ENCODE measurements at regions not wholly inside any gene's neighbourhood (a gene's known extent, or its start where the extent isn't known, plus 50 kb on each side); places are given as distances from the start of the nearest gene placed in this dataset.

DNA sequence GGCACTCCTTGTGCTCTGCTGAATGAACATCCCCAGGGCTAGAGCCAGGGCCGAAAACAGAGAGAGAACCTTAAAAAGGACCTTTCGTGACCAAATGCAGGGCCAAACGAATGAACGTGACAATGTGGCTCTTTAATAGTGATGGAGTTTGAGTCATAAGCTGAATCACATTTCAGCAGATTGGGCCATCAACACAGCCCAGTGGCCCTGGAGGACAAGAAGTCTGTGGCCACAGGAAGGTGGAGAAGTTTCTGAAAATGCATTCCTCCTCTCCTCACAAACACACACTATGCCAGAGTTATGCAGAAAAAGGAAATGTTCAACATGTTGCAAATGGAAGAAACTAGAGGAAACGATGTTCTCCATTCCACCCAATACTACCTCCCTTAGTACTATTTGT is 415.8 kb downstream of the HRH4 start:
- no peak for DNase-seq (ENCODE audit: low read depth in 2 of 2, low spot score in 1 of 2)

DNA sequence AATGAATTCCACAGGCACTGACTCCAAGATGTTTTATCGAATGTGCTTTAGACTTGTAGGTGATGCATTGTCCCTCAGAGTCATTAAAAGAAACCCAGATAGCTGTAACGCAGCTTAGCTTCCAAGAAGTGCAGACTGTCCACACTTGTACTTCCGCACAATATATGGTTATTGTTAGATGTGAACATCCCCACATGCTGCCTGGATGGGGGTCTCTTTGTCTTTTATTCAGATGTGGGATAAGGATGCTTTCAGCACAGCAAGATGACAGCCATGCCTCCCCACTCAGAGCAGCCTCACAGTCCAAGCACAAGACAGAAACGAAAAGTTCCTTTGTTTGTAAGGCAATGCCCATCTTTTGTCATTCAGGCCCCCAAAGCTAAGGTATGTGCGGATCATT is 416.6 kb downstream of the HRH4 start:
- no peak for DNase-seq (ENCODE audit: low read depth in 2 of 2, low spot score in 1 of 2)

DNA sequence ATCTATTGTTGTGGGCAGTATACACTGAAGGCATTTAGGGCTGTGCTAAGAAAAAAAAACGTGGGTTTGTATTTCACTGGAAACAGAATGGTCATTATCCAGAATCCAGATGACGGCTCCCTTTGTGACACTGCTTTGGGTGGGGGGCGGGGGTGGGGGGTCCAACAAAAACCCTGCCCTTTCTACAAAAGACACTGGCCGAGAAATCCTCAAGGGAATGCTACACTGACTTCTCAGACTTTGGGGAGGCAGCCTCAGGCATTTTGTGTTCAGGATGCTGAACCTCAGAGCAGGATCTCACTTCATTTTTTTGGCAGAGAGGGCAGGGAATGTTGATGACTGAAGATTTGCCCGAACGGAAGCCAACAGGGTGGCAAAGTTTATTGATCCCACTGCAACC is 417.1 kb downstream of the HRH4 start:
- no peak for DNase-seq (ENCODE audit: low read depth in 2 of 2, low spot score in 1 of 2)

DNA sequence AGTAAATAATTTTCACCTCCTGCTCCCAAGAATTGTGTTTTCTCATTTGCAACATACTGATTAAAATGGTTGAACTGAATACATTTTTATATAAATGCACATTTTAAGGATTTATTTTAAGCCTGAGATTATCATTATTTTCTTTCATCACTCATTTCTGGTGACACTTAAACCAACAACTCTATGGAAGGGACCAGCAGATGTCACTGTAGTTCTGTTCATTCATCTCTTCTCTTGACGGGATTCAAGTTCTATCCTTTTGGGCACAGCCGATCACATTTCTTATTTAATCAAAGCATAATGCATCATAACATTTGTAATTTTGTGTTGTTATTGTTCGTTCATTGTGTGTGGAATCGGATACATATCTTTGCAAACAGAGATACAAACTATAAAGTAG is 417.9 kb downstream of the HRH4 start:
- DNase-seq (ENCODE audit: low read depth in 2 of 2, low spot score in 1 of 2), result no peak

DNA sequence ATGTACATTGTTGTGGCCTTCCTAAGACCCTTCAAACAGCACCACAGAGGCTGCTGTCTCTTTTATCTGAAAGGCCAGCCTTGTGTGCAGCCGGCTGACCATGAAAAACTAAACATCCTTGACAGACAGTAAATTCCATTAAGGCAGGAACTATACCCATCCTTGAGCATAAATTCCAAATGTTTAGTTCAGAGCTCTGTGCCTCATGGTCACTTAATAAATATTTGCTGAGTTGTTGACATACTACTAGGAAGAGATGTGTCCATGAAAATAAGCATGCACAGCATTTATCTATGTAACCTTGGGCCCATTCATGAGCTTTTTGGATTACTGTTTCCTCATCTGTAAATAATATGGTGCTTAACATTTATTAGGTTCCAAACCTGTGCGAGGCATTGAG is 424.8 kb downstream of the HRH4 start:
- no peak for DNase-seq (ENCODE audit: low read depth in 2 of 2, low spot score in 1 of 2)

DNA sequence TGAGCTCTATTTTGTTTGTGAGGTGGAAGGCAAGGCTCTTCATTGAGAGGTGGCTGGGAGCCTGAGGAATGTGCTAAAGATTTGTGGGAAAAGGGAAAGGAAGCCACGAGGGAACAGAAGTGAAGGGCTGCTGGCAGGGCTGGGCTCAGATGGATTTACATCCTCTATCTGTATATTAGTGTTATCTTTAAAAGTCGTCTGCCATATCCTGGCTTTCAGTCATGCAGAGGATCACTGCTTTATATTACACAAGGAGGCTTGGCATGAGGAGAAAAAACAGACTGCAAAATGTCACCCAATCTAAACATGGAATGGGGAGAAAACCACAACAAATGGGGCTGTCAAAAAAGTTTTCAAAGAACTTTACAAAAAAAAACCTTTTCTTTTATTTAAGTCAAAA is 434.4 kb downstream of the HRH4 start:
- DNase-seq (ENCODE audit: low read depth in 2 of 2, low spot score in 1 of 2), result no peak

DNA sequence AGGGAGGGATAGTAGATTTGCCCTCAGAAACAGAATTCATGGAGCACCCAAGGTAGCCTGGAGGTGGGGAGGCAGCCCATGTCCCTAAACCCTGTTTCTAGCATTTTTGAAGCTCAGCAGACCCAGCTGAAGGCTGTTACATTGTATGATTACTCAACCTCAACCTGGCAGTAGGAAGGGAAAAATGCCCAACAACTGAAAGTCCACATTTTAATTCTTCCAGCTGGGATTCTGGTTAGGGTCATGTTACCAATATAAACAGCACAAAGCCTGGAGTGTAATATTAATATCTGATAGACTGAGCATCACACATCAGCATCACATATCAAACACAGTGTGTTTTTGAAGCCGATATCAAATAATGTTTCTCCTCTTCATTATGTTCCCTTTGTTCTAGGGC is 437.0 kb downstream of the HRH4 start:
- DNase-seq (ENCODE audit: low read depth in 2 of 2, low spot score in 1 of 2), result no peak

DNA sequence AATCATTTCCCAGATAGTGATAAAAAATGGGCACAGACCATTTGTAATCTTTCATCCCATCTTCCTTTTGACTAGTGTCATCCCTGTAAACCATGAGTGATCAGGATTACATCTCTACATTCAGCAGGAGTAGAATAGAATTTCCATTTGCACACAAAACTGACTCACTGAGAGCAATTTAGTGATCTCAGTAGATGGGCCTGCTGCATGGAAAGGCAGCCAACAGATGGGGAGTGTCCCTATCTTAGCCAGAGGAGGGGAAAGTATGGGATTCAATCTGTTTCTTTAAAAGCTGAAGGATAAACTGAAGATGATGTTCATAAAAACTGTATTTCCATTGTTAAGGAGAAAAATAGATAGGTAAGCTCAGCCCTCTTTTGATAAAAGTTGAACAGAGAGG is 441.7 kb downstream of the ZNF521 start:
- no peak for DNase-seq (ENCODE audit: low read depth in 2 of 2, low spot score in 1 of 2)

DNA sequence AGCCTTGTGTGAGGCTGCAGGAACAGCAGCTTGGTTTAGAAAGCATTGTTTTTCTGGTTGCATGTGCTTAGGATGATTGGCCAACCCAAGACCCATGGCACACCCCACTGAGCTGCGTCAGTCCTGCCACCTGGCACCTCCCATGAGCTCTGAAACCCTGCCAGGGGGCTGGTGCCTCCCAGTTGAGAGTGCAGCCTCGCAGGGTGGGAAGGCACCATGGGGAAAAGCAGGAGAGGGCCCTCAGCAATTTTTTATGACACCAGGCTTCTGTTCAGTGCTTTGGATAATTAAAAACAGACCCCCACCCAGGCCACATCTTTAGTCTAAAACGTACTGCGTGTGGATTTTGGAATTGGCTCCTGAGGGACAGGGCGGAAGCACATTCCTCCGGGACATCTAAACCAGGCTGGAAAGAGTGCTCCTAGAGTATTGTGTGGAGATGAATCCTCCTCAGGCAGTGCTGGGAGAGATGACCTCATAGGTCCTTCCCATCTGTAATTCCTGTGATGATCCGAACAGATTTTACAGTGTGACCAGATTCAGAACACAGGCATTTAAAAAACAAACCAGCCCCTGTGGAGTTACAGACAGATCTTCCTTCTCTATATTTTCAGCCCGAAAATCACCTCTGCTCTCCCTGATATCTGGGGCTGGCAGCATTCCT is 438.3 kb downstream of the ZNF521 start:
- no peak for DNase-seq (ENCODE audit: low read depth in 2 of 2, low spot score in 1 of 2)

DNA sequence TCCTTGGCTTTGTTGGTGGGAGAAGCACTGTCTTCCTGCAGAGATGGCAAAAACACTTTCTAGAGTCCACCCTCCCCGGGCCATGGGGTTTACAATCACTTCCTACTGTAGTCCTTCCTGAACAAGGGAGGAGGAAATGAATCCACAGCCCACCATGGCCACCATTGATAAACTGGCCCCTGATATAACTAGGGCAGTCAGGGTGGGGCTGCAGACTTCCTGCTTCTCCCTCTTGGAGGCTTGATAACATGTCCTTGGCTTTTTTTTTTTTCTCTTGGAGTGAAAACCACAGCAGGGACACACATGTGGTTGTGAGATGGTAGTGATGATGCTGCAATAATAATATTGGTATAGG is 437.8 kb downstream of the ZNF521 start:
- no peak for DNase-seq (ENCODE audit: low read depth in 2 of 2, low spot score in 1 of 2)

DNA sequence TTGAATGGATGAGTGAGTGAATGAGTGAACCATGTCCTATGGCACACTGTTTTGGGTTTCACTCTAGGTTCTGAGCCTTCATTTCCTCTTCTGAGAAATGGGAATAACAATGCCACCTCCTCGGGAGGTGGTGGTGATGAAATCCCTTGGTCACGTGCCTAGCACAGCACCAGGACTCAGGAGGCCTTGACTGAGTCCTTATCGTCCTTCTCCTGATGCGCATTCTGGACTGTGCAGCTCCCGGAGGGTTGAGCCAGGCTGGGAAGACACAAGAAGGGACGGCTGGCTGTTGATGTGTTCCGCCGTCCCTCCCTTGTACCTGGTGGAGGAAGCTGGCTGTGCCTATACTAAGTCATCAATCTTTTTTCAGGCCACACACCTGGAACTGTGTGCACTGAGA is 437.3 kb downstream of the ZNF521 start:
- no peak for DNase-seq (ENCODE audit: low read depth in 2 of 2, low spot score in 1 of 2)

DNA sequence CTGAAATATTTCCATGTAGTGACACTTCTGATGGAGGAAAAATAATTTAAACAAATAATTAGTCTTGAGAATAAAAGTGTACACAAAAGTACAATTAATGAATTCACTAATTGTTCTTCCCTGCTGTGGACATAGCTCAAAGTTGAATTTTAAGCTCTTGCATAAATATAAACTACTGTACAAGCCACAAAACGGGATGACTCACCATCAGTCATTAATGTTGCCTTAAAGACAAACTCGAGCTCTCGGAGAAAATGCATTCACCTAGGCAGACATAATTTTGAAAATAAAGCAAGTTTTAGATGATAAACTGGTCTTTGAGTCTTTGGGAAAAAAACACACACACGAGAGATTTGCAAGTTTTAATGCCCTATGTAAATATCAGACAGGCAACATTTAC is 436.4 kb downstream of the ZNF521 start:
- DNase-seq (ENCODE audit: low read depth in 2 of 2, low spot score in 1 of 2), result no peak

DNA sequence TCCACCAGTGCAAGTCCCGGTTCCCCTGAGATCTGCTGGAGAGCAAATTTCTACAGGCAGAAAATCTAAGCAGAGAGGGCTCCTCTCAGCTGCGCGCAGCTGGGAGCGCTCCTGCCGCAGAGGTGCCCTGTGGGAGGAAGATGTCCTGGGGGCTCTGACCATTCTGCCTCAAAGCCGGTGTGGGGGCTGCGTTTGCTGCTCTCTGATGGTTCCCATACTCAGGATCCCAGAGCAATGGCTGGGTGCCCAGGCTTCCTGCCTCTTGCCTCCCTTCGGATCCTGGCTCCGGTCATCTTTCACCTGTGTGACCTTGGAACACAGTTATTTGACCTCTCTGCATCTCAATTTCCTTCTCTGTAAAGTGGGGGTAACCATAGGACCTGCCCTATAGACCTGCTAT is 434.2 kb downstream of the ZNF521 start:
- no peak for DNase-seq (ENCODE audit: low read depth in 2 of 2, low spot score in 1 of 2)

DNA sequence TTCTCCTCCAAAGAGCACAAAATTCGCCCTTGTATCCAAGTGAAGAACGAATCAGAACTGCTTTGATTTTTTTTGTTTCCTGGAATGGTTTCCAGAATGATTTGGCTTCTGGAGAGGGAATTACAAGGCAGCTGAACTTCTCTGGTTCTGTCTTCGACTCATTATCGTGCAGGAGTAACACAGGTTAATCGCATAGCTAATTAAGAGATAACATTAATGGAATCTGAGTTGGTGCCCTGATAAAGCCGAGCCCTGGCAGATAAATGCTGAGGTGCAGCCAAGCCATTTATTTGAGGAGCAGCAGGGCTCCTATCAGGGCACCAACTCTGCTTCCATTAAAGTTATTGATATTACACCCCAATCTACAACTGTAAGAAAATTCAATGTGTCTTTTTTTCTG is 433.7 kb downstream of the ZNF521 start:
- DNase-seq (ENCODE audit: low read depth in 2 of 2, low spot score in 1 of 2), result no peak

DNA sequence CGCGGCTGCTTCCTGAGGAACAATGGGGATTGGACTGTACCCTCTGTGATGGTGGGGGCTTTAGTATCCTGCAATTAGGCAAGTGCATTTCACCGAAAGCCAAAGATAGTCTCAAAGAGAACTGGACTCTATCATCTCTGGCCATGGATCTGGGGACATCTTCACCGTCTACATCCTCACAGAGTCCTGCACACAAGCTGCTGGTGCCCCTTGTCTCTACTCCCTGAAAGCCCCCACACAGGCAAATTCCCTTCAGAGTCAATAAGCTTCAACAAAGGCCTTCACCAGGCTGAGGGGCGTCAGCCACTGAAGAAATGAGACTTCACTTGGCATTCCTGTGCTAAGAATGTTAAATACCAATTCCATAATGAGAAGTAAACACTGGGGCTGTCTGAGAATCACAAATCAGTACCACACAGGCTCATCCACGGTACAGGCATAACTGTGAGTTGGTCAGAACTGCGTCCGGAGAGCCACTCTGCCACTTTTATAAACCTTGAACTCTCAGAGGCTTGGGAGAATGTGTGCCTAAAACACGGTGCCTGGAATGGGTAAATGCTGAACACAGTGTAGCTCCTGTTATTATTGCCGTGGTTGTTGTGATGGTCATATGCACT is 432.7 kb downstream of the ZNF521 start:
- no peak for DNase-seq (ENCODE audit: low read depth in 2 of 2, low spot score in 1 of 2)

DNA sequence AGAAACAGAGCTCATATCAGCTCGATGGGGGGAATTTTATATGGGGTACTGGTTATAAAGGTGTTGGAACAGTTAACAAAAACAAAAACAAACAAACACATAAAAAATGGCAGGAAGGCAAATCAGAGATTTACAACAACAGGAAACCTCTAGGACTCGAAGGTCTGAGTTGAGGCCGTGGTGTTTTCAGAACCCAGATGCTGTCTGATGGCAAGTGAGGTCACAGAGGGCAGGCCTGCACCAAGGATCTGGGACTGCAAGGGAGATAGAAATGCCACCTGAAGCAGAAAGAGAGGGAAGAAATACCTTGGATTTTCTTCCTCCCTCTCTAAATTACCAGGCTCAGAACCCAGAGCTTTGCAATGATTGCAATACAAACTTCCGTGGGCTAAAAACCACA is 429.5 kb downstream of the ZNF521 start:
- DNase-seq (ENCODE audit: low read depth in 2 of 2, low spot score in 1 of 2), result no peak

DNA sequence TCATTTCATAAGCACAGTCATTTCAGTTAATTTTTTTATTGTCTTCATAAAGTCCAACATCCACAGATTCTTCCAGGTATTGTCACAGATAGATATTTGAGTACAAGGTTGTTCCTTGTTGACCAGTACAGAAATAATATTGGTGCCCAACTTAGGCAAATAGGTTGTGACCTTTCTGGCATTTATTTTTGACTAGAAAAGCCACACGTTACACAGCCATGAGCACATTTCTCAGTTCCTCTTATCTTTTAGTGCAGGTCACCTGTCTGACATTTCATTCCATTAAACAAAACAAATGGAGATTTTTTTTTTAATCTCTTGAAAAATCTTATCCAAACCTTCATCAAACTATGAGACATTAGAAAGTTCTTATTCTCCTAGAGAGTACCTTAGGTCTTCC is 428.8 kb downstream of the ZNF521 start:
- DNase-seq (ENCODE audit: low read depth in 2 of 2, low spot score in 1 of 2), result no peak

DNA sequence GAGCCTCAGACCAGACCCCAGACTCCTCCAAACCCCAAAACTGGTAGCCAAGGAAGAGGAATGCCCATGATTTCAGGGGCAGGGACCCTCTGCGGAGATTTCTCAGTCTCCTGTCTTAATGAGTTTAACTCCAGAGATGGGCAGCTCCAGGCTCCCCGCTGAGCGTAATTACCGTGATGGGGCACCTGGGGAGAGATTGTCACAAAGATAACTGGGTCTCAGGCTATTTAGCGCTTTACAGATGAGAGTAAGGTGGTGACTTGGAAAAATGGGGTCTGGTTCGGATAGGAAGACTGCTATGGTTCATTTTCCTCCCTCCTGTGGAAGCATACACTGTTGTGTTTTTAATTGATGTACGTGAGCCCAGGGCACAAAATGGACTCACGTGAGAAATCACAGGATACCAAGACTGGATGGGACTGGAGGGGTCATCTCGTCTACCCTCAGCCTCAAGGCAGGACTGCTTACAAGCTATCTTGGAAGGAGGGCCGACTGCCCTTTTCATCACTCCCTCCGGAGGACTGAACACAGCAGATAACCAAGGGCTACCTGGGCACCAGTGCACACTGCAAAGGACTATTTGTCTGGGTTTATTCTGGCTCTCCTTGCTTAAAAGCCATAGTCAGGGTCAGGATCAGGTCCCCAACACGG is 427.8 kb downstream of the ZNF521 start:
- DNase-seq (ENCODE audit: low read depth in 2 of 2, low spot score in 1 of 2), result no peak

DNA sequence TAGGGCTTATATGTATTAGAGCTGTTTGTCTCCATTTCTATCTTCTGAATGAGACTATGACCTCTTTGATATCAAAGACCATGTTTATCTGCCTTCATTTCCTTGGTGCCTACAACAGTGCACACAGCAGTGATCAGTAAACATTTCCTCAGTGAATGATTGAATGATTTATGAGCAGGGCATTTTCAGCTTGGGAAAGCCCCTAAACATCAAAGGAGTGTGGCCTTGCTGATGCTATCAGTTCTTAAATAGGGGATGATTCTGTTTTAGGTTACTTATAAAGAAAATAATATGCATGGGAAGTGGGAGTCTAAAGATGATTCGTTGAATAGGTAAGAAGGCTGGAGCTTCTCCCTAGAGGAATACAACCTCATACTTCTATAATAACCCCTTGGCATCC is 425.3 kb downstream of the ZNF521 start:
- no peak for DNase-seq (ENCODE audit: low read depth in 2 of 2, low spot score in 1 of 2)

DNA sequence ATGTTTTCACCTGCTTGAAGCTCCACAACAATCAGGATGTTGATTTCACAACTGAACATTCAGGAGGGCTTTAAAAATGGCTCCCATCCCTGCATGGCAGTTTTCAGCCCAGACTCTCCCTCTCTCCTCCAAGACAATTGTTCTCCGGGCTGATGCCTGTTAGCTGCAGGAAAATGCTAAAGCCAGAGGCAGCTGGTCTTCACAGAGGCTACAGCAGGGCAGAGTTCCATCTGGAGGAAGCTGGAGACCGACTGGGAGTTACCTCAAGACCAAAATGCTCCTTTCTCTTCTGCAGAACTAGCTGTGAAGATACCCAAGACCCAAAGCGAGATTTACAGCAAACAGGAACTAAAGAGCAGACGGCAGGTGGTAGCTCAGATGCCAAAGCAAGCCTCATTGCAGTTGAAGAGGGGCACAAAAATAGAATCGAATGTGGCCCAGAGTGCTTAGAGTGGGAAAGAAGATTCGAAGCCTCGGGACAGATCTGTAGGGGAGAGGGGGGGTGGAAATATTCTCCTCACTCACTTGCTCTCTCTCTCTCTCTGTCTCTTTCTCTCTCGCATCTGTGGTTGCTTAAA is 423.6 kb downstream of the ZNF521 start:
- no peak for DNase-seq (ENCODE audit: low read depth in 2 of 2, low spot score in 1 of 2)

DNA sequence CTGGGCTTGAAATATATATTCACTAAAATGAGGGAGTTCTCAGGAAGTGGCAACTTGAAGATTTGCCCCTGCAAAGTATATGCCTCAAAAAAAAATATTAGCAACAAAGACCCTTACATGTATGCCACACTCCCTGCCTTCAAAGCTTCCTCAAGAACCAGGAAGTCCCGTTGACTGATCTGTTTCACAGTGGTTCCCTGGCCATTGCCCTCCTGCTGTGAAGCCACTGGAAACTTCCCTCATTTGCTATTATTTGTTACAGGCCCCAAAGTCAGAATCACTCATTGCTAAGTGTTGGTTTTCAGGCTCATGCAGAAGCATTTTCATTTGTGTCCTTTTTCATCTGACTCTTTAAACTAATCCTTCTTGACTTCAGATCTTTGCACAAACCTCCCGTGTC is 421.5 kb downstream of the ZNF521 start:
- no peak for DNase-seq (ENCODE audit: low read depth in 2 of 2, low spot score in 1 of 2)

DNA sequence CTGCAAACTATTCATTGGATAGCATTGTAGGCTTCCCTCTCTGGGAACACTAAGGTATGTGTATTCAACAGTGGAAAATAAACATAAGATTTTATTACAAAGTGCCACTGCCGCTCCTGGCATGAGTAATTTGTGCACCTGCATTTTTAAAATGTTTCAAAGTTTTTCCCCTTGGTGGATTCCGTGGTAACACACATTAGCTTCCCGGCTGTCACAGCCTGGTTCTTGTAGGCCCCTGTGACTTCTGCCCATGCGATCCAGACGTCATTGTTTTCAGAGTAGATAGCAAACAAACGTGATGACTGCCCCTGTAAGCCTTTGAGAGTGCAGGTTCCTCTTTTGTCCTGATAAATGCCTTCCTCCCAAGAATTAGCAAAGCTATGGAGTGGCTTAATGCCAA is 421.0 kb downstream of the ZNF521 start:
- DNase-seq (ENCODE audit: low read depth in 2 of 2, low spot score in 1 of 2), result no peak

DNA sequence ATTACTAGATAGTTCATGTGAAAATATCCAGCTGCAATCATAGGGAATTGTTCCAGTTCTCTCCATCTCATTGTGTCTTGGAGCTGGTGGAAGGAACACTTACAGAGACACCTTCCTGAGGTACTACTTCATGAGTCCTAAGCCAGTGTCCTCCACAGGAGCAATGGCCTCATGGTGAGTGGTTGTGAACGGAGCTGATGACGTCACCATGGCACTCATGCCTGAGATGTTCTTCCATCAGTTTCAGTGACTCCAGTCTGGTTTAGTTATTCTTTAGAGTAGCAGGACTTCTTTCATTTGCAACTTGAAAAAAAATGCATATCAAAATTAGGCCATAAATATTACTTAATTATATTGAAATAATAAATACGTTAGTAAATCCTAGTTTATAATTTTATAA is 418.6 kb downstream of the ZNF521 start:
- DNase-seq (ENCODE audit: low read depth in 2 of 2, low spot score in 1 of 2), result no peak

Measured in stimulated activated CD8-positive, alpha-beta memory T cell treated with anti-CD3 and anti-CD28 coated beads, Interleukin-4, amount 100 ng/mL, for 1 hour (primary cell).